HL-60 (cell line): ENCODE measurements at regions not wholly inside any gene's neighbourhood (a gene's known extent, or its start where the extent isn't known, plus 50 kb on each side); places are given as distances from the start of the nearest gene placed in this dataset.

Experiments
- CTCF ChIP-seq: IDR thresholded peaks from one replicate; pipeline ENCODE4 v1.5.1; 2011; ENCODE audit warnings: low read length, control low read depth, inconsistent platforms; ENCODE audit not compliant: insufficient read depth
- POLR2AphosphoS5 ChIP-seq: IDR thresholded peaks from 2 replicates; pipeline ENCODE4 v1.6.1; 2012; ENCODE audit warnings: low read depth

GRCh38 chr10:104509981-104510380 is 131.1 kb upstream of the SORCS3 start:
- TF ChIP-seq POLR2AphosphoS5, result no peak
- TF ChIP-seq CTCF, result no peak
